Sigmoid colon (tissue), 6 donors: ENCODE measurements at regions not wholly inside any gene's neighbourhood (a gene's known extent, or its start where the extent isn't known, plus 50 kb on each side); places are given as distances from the start of the nearest gene placed in this dataset.
"Not testable (repeated sequence)": the region's sequence is repeated elsewhere in the genome, so short reads cannot be mapped to it uniquely, and the experiment has no call there.

Experiments used
- DNase-seq: peaks from one replicate; pipeline ENCODE4 v3.0.0-alpha.2; 2019
- H3K27ac ChIP-seq, 4 donors: fragments of 200-600 bp; sonication (generic); one replicate each; pipeline ENCODE4 v1.5.1; 2016 to 2019; ENCODE audit warnings: mild to moderate bottlenecking in 1 of 4
- H3K27me3 ChIP-seq, 3 donors: fragments of 200-600 bp; sonication (generic); one replicate each; pipeline ENCODE4 v1.5.1; 2019; ENCODE audit warnings: mild to moderate bottlenecking in 1 of 3
- H3K36me3 ChIP-seq, 4 donors: fragments of 200-600 bp; sonication (generic); one replicate each; pipeline ENCODE4 v1.5.1; 2016 to 2019
- H3K4me1 ChIP-seq, 4 donors: fragments of 200-600 bp; sonication (generic); one replicate each; pipeline ENCODE4 v1.5.1; 2017 to 2019
- H3K4me3 ChIP-seq, 4 donors: fragments of 200-600 bp; sonication (generic); one replicate each; pipeline ENCODE4 v1.5.1; 2017 to 2019; ENCODE audit warnings: mild to moderate bottlenecking in 2 of 4, moderate library complexity in 1 of 4
- H3K9me3 ChIP-seq, 4 donors: fragments of 200-600 bp in 3 of 4; sonication (generic) in 3 of 4; one replicate each; pipeline versions ENCODE4 v1.5.1 to v1.6.1; 2013 to 2019
- CTCF ChIP-seq, 4 experiments: fragments of 450-650 bp in 3 of 4; fragments of 200-600 bp in 1 of 4; IDR thresholded peaks; one replicate each; pipeline ENCODE4 v1.5.1; 2016 to 2019; ENCODE audit warnings: antibody characterized with exemption in 4 of 4, mild to moderate bottlenecking in 3 of 4, moderate library complexity in 2 of 4
- EP300 ChIP-seq, 4 donors: sonication (generic); formaldehyde crosslinking; IDR thresholded peaks; one replicate each; pipeline ENCODE4 v1.6.1; 2017; ENCODE audit warnings: antibody characterized with exemption in 4 of 4
- POLR2A ChIP-seq, 2 donors: fragments of 450-650 bp; IDR thresholded peaks; one replicate each; pipeline ENCODE4 v1.6.1; 2016; ENCODE audit warnings: antibody characterized with exemption in 2 of 2, mild to moderate bottlenecking in 2 of 2, moderate library complexity in 2 of 2
- POLR2AphosphoS5 ChIP-seq, 4 donors: sonication (generic); formaldehyde crosslinking; IDR thresholded peaks; one replicate each; pipeline ENCODE4 v1.6.1; 2017; ENCODE audit warnings: antibody characterized with exemption in 4 of 4
- WGBS, 2 donors: extraction: QIAGEN DNeasy Blood & Tissue Kit; methylation state at CpG; one replicate each; pipeline ENCODE4 v1.1.7; 2013; 5-methylcytosine and 5-hydroxymethylcytosine counted together
- intact Hi-C: fragments of 100-400 bp; cut with DNase I; formaldehyde crosslinking; loops from one replicate; pipeline ENCODE4 v1.15.1; 2023
- donor health status: healthy with polysubstance abuse.
- donor health status: healthy.

- H3K4me1 ChIP-seq = no peaks in the 10 kb centered on the region
- H3K9me3 ChIP-seq = peaks cover 0 to 2% (median 0%) of the 10 kb centered on the region in 4 donors
- H3K27me3 ChIP-seq = no peaks in the 10 kb centered on the region
- intact Hi-C loops = no loop called here
- no peak overlapping the region for H3K4me3 ChIP-seq
- DNase-seq = no peak
- WGBS, 2 donors = 83 to 89% methylated on average over 7 of the region's 7 CpGs
- TF ChIP-seq POLR2A (IDR thresholded peaks at IDR 0.05) (no peak), CTCF (IDR thresholded peaks at IDR 0.05) (no peak), EP300 (IDR thresholded peaks at IDR 0.05) (no peak), POLR2AphosphoS5 (IDR thresholded peaks at IDR 0.05) (no peak)
- H3K36me3 ChIP-seq = no peaks in the 10 kb centered on the region
- no peak overlapping the region for H3K27ac ChIP-seq
These were observed 87.4 kb upstream of the C15orf39 start for GRCh38 chr15:75114327-75114726.

GRCh38 chr15:75114796-75115195, 86.9 kb upstream of the C15orf39 start:
- no peaks in the 10 kb centered on the region for H3K4me1 ChIP-seq
- DNase-seq = no peak
- H3K27ac ChIP-seq = no peak overlapping the region
- 94 to 97% methylated on average over 3 of the region's 3 CpGs for WGBS, 2 donors
- no peaks in the 10 kb centered on the region for H3K36me3 ChIP-seq
- intact Hi-C loops = no loop called here
- no peak for TF ChIP-seq POLR2A (IDR thresholded peaks at IDR 0.05)
- no peak for TF ChIP-seq CTCF (IDR thresholded peaks at IDR 0.05)
- TF ChIP-seq POLR2AphosphoS5 (IDR thresholded peaks at IDR 0.05) = no peak
- no peaks in the 10 kb centered on the region for H3K27me3 ChIP-seq
- H3K9me3 ChIP-seq = peaks cover 0 to 2% (median 0%) of the 10 kb centered on the region in 4 donors
- no peak overlapping the region for H3K4me3 ChIP-seq

- H3K9me3 ChIP-seq, DNase-seq, H3K36me3 ChIP-seq, H3K4me1 ChIP-seq, H3K27ac ChIP-seq, H3K27me3 ChIP-seq, H3K4me3 ChIP-seq, intact Hi-C loops: not testable (repeated sequence)
- 75 to 86% methylated on average over 8 of the region's 8 CpGs for WGBS, 2 donors
These were observed 86.2 kb upstream of the C15orf39 start for GRCh38 chr15:75115411-75115913.

- H3K9me3 ChIP-seq, H3K27ac ChIP-seq, intact Hi-C loops, H3K4me1 ChIP-seq, H3K4me3 ChIP-seq, DNase-seq, H3K27me3 ChIP-seq, H3K36me3 ChIP-seq: not testable (repeated sequence)
- WGBS, 2 donors = 95% methylated on average over 31 of the region's 31 CpGs
These were observed 85.5 kb upstream of the C15orf39 start for GRCh38 chr15:75116143-75116542.

- Histone ChIP-seq H3K36me3 (no peaks in the 10 kb centered on the region), H3K9me3 (peaks cover 0 to 2% (median 0%) of the 10 kb centered on the region in 4 donors), H3K27ac (no peak overlapping the region), H3K4me3 (no peak overlapping the region), H3K27me3 (no peaks in the 10 kb centered on the region), H3K4me1 (no peaks in the 10 kb centered on the region)
- intact Hi-C loops = no loop called here
- 96 to 100% methylated on average over 1 of the region's 1 CpG for WGBS, 2 donors
- DNase-seq = no peak
- TF ChIP-seq POLR2AphosphoS5 (IDR thresholded peaks at IDR 0.05) (no peak), CTCF (IDR thresholded peaks at IDR 0.05) (no peak), EP300 (IDR thresholded peaks at IDR 0.05) (no peak), POLR2A (IDR thresholded peaks at IDR 0.05) (no peak)
These were observed 83.7 kb upstream of the C15orf39 start for GRCh38 chr15:75117993-75118392.

GRCh38 chr15:75119312-75119711, 82.4 kb upstream of the C15orf39 start:
- H3K27me3 ChIP-seq, H3K27ac ChIP-seq, H3K4me3 ChIP-seq, H3K36me3 ChIP-seq, H3K4me1 ChIP-seq, DNase-seq, H3K9me3 ChIP-seq, intact Hi-C loops: not testable (repeated sequence)
- WGBS, 2 donors = 89 to 91% methylated on average over 4 of the region's 4 CpGs
